ENCODE measurements at regions not wholly inside any gene's neighbourhood (a gene's known extent, or its start where the extent isn't known, plus 50 kb on each side); places are given as distances from the start of the nearest gene placed in this dataset.

- Mint-ChIP-seq H3K4me1 (ENCODE audit: low read depth) (no peaks in the 10 kb centered on the region), H3K9me3 (peaks cover 2% of the 10 kb centered on the region), H3K27ac (no peak overlapping the region), H3K27me3 (ENCODE audit: low read depth) (no peaks in the 10 kb centered on the region), H3K4me3 (no peak overlapping the region), H3K36me3 (ENCODE audit: low read depth) (no peaks in the 10 kb centered on the region)
- CTCF ChIA-PET, result no interaction called here
- DNase-seq, result no peak
- intact Hi-C loops (cut with micrococcal nuclease), result no loop called here
These were observed 789.8 kb upstream of the MAP3K7 start for GRCh38 chr6:91376686-91377085.

GRCh38 chr6:91366781-91367180 lies 779.9 kb upstream of the MAP3K7 start:
- Mint-ChIP-seq H3K9me3 (peaks cover 15% of the 10 kb centered on the region), H3K4me1 (ENCODE audit: low read depth) (no peaks in the 10 kb centered on the region), H3K4me3 (no peak overlapping the region), H3K27ac (no peak overlapping the region), H3K36me3 (ENCODE audit: low read depth) (no peaks in the 10 kb centered on the region), H3K27me3 (ENCODE audit: low read depth) (no peaks in the 10 kb centered on the region)
- intact Hi-C loops (cut with micrococcal nuclease), result no loop called here
- no peak for DNase-seq
- CTCF ChIA-PET, result no interaction called here

GRCh38 chr6:91358986-91359385 lies 772.1 kb upstream of the MAP3K7 start:
- intact Hi-C loops (cut with micrococcal nuclease), result no loop called here
- no peak for DNase-seq
- CTCF ChIA-PET, result no interaction called here
- H3K4me1 Mint-ChIP-seq (ENCODE audit: low read depth), result no peaks in the 10 kb centered on the region
- no peak overlapping the region for H3K4me3 Mint-ChIP-seq
- no peaks in the 10 kb centered on the region for H3K9me3 Mint-ChIP-seq
- no peak overlapping the region for H3K27ac Mint-ChIP-seq
- H3K36me3 Mint-ChIP-seq (ENCODE audit: low read depth), result no peaks in the 10 kb centered on the region
- H3K27me3 Mint-ChIP-seq (ENCODE audit: low read depth), result no peaks in the 10 kb centered on the region

GRCh38 chr6:91352878-91353277 lies 766.0 kb upstream of the MAP3K7 start:
- H3K4me3 Mint-ChIP-seq, result no peak overlapping the region
- H3K27ac Mint-ChIP-seq, result no peak overlapping the region
- H3K27me3 Mint-ChIP-seq (ENCODE audit: low read depth), result no peaks in the 10 kb centered on the region
- no peaks in the 10 kb centered on the region for H3K36me3 Mint-ChIP-seq (ENCODE audit: low read depth)
- CTCF ChIA-PET, result no interaction called here
- DNase-seq, result no peak
- H3K4me1 Mint-ChIP-seq (ENCODE audit: low read depth), result no peaks in the 10 kb centered on the region
- intact Hi-C loops (cut with micrococcal nuclease), result no loop called here
- no peaks in the 10 kb centered on the region for H3K9me3 Mint-ChIP-seq

- Mint-ChIP-seq H3K4me1 (ENCODE audit: low read depth) (no peaks in the 10 kb centered on the region), H3K27ac (no peak overlapping the region), H3K9me3 (no peaks in the 10 kb centered on the region), H3K27me3 (ENCODE audit: low read depth) (no peaks in the 10 kb centered on the region), H3K36me3 (ENCODE audit: low read depth) (no peaks in the 10 kb centered on the region), H3K4me3 (no peak overlapping the region)
- no peak for DNase-seq
- CTCF ChIA-PET, result interaction anchor here (0.6 kb wide), 1 partner anchor 1242 kb away, joined by 3 read pairs; no protein-coding TSS in a partner anchor
- intact Hi-C loops (cut with micrococcal nuclease), result no loop called here
These were observed 765.4 kb upstream of the MAP3K7 start for GRCh38 chr6:91352321-91352720.

GRCh38 chr6:91350146-91350908 lies 763.5 kb upstream of the MAP3K7 start:
- no peak for DNase-seq
- Mint-ChIP-seq H3K4me1 (ENCODE audit: low read depth) (no peaks in the 10 kb centered on the region), H3K27ac (no peak overlapping the region), H3K9me3 (no peaks in the 10 kb centered on the region), H3K4me3 (no peak overlapping the region), H3K27me3 (ENCODE audit: low read depth) (no peaks in the 10 kb centered on the region), H3K36me3 (ENCODE audit: low read depth) (no peaks in the 10 kb centered on the region)
- intact Hi-C loops (cut with micrococcal nuclease), result no loop called here
- CTCF ChIA-PET, result interaction anchor here (0.7 kb wide), 1 partner anchor 24 kb away, joined by 3 read pairs; no protein-coding TSS in a partner anchor

GRCh38 chr6:91341473-91341872 lies 754.6 kb upstream of the MAP3K7 start:
- Mint-ChIP-seq H3K4me3 (no peak overlapping the region), H3K27ac (no peak overlapping the region), H3K9me3 (no peaks in the 10 kb centered on the region), H3K36me3 (ENCODE audit: low read depth) (no peaks in the 10 kb centered on the region), H3K4me1 (ENCODE audit: low read depth) (no peaks in the 10 kb centered on the region), H3K27me3 (ENCODE audit: low read depth) (no peaks in the 10 kb centered on the region)
- CTCF ChIA-PET, result no interaction called here
- intact Hi-C loops (cut with micrococcal nuclease), result no loop called here
- no peak for DNase-seq

GRCh38 chr6:91340896-91341395 lies 754.1 kb upstream of the MAP3K7 start:
- CTCF ChIA-PET, result no interaction called here
- Mint-ChIP-seq H3K9me3 (no peaks in the 10 kb centered on the region), H3K4me3 (no peak overlapping the region), H3K36me3 (ENCODE audit: low read depth) (no peaks in the 10 kb centered on the region), H3K4me1 (ENCODE audit: low read depth) (no peaks in the 10 kb centered on the region), H3K27me3 (ENCODE audit: low read depth) (no peaks in the 10 kb centered on the region), H3K27ac (no peak overlapping the region)
- no peak for DNase-seq
- intact Hi-C loops (cut with micrococcal nuclease), result no loop called here

- no peak overlapping the region for H3K27ac Mint-ChIP-seq
- no peak overlapping the region for H3K4me3 Mint-ChIP-seq
- DNase-seq, result no peak
- H3K27me3 Mint-ChIP-seq (ENCODE audit: low read depth), result no peaks in the 10 kb centered on the region
- peaks cover 7% of the 10 kb centered on the region for H3K9me3 Mint-ChIP-seq
- no peaks in the 10 kb centered on the region for H3K36me3 Mint-ChIP-seq (ENCODE audit: low read depth)
- intact Hi-C loops (cut with micrococcal nuclease), result no loop called here
- H3K4me1 Mint-ChIP-seq (ENCODE audit: low read depth), result no peaks in the 10 kb centered on the region
- CTCF ChIA-PET, result interaction anchor here (0.6 kb wide), 2 partner anchors 12 to 286 kb away, joined by 3 read pairs; no protein-coding TSS in a partner anchor
These were observed 751.1 kb upstream of the MAP3K7 start for GRCh38 chr6:91337967-91338366.

GRCh38 chr6:91330896-91331295 lies 744.0 kb upstream of the MAP3K7 start:
- Mint-ChIP-seq H3K27ac (no peak overlapping the region), H3K27me3 (ENCODE audit: low read depth) (no peaks in the 10 kb centered on the region), H3K4me1 (ENCODE audit: low read depth) (no peaks in the 10 kb centered on the region), H3K4me3 (no peak overlapping the region), H3K36me3 (ENCODE audit: low read depth) (no peaks in the 10 kb centered on the region), H3K9me3 (peaks cover 7% of the 10 kb centered on the region)
- no peak for DNase-seq
- CTCF ChIA-PET, result interaction anchor here (0.7 kb wide), 1 partner anchor 15 kb away, joined by 3 read pairs; no protein-coding TSS in a partner anchor
- intact Hi-C loops (cut with micrococcal nuclease), result no loop called here

- intact Hi-C loops (cut with micrococcal nuclease), result no loop called here
- Mint-ChIP-seq H3K27me3 (ENCODE audit: low read depth) (no peaks in the 10 kb centered on the region), H3K36me3 (ENCODE audit: low read depth) (no peaks in the 10 kb centered on the region), H3K9me3 (no peaks in the 10 kb centered on the region), H3K27ac (no peak overlapping the region), H3K4me1 (ENCODE audit: low read depth) (no peaks in the 10 kb centered on the region), H3K4me3 (no peak overlapping the region)
- DNase-seq, result no peak
- CTCF ChIA-PET, result no interaction called here
These were observed 741.4 kb upstream of the MAP3K7 start for GRCh38 chr6:91328241-91328640.

- Mint-ChIP-seq H3K27me3 (ENCODE audit: low read depth) (no peaks in the 10 kb centered on the region), H3K4me1 (ENCODE audit: low read depth) (no peaks in the 10 kb centered on the region), H3K27ac (no peak overlapping the region), H3K9me3 (no peaks in the 10 kb centered on the region), H3K4me3 (no peak overlapping the region), H3K36me3 (ENCODE audit: low read depth) (no peaks in the 10 kb centered on the region)
- no peak for DNase-seq
- CTCF ChIA-PET, result no interaction called here
- intact Hi-C loops (cut with micrococcal nuclease), result no loop called here
These were observed 737.8 kb upstream of the MAP3K7 start for GRCh38 chr6:91324711-91325110.

- Mint-ChIP-seq H3K9me3 (peaks cover 2% of the 10 kb centered on the region), H3K27ac (no peak overlapping the region), H3K27me3 (ENCODE audit: low read depth) (no peaks in the 10 kb centered on the region), H3K36me3 (ENCODE audit: low read depth) (no peaks in the 10 kb centered on the region), H3K4me1 (ENCODE audit: low read depth) (no peaks in the 10 kb centered on the region), H3K4me3 (no peak overlapping the region)
- CTCF ChIA-PET, result no interaction called here
- DNase-seq, result no peak
- intact Hi-C loops (cut with micrococcal nuclease), result no loop called here
These were observed 731.1 kb upstream of the MAP3K7 start for GRCh38 chr6:91317984-91318383.
